Hepatocyte (in vitro differentiated cells): ENCODE measurements at regions not wholly inside any gene's neighbourhood (a gene's known extent, or its start where the extent isn't known, plus 50 kb on each side); places are given as distances from the start of the nearest gene placed in this dataset.
"Not testable (repeated sequence)": the region's sequence is repeated elsewhere in the genome, so short reads cannot be mapped to it uniquely, and the experiment has no call there.

Experiments
- DNase-seq: peaks from one replicate; pipeline ENCODE4 v3.0.0-alpha.2; 2016; ENCODE audit warnings: low spot score
- H2AFZ ChIP-seq: fragments of 200-600 bp; sonication (generic); 2 replicates; pipeline ENCODE4 v1.6.0; 2016; ENCODE audit warnings: antibody characterized with exemption, mild to moderate bottlenecking
- H3K27ac ChIP-seq: fragments of 200-600 bp; sonication (generic); 2 replicates; pipeline ENCODE4 v1.5.1; 2016; ENCODE audit warnings: mild to moderate bottlenecking
- H3K27me3 ChIP-seq: fragments of 200-600 bp; sonication (generic); 2 replicates; pipeline ENCODE4 v1.6.1; 2016
- H3K36me3 ChIP-seq: fragments of 200-600 bp; sonication (generic); replicated peaks from 2 replicates; pipeline ENCODE4 v1.5.1; 2016; ENCODE audit warnings: low read depth; ENCODE audit not compliant: insufficient read depth
- H3K4me1 ChIP-seq: fragments of 200-600 bp; sonication (generic); 2 replicates; pipeline ENCODE4 v1.5.1; 2016; ENCODE audit warnings: mild to moderate bottlenecking, moderate library complexity; ENCODE audit not compliant: insufficient read depth
- H3K4me2 ChIP-seq: fragments of 200-600 bp; sonication (generic); 2 replicates; pipeline ENCODE4 v1.6.0; 2016
- H3K4me3 ChIP-seq: fragments of 200-600 bp; sonication (generic); 2 replicates; pipeline ENCODE4 v1.5.1; 2016; ENCODE audit warnings: mild to moderate bottlenecking
- H3K79me2 ChIP-seq: fragments of 200-600 bp; sonication (generic); 2 replicates; pipeline ENCODE4 v1.6.0; 2017; ENCODE audit warnings: mild to moderate bottlenecking
- H3K9me2 ChIP-seq: fragments of 200-600 bp; sonication (generic); replicated peaks from 2 replicates; pipeline ENCODE4 v1.6.0; 2017; ENCODE audit warnings: mild to moderate bottlenecking; ENCODE audit not compliant: insufficient read depth
- H3K9me3 ChIP-seq: fragments of 200-600 bp; sonication (generic); 2 replicates; pipeline ENCODE4 v1.5.1; 2016; ENCODE audit warnings: low read depth, mild to moderate bottlenecking
- H4K20me1 ChIP-seq: fragments of 200-600 bp; sonication (generic); 2 replicates; pipeline ENCODE4 v1.6.0; 2016; ENCODE audit warnings: mild to moderate bottlenecking; ENCODE audit not compliant: insufficient read depth, poor library complexity, severe bottlenecking
- CTCF ChIP-seq: fragments of 200-600 bp; sonication (generic); IDR thresholded peaks from 2 replicates; pipeline ENCODE4 v1.5.1; 2016; ENCODE audit warnings: antibody characterized with exemption, mild to moderate bottlenecking; ENCODE audit not compliant: poor library complexity
- EZH2 ChIP-seq: fragments of 200-600 bp; sonication (generic); IDR thresholded peaks from 2 replicates; pipeline ENCODE4 v1.6.1; 2016; ENCODE audit warnings: antibody characterized with exemption, mild to moderate bottlenecking, borderline replicate concordance
- EZH2phosphoT487 ChIP-seq: fragments of 200-600 bp; sonication (generic); IDR thresholded peaks from one replicate; pipeline ENCODE4 v1.6.1; 2018; ENCODE audit warnings: antibody characterized with exemption, mild to moderate bottlenecking, low read depth, moderate library complexity; ENCODE audit not compliant: unreplicated experiment, severe bottlenecking
- WGBS: methylation state at CpG from one replicate; pipeline ENCODE4 v1.1.6; 2016; ENCODE audit warnings: low lambda C conversion rate; ENCODE audit errors: missing lambda C conversion rate; 5-methylcytosine and 5-hydroxymethylcytosine counted together

GRCh38 chr16:29310852-29311314, 95.6 kb downstream of the NPIPB11 start:
- H3K9me2 ChIP-seq: no peaks in the 10 kb centered on the region
- no peaks in the 10 kb centered on the region for H4K20me1 ChIP-seq
- H3K9me3 ChIP-seq: no peaks in the 10 kb centered on the region
- DNase-seq: no peak
- H3K27ac ChIP-seq: no peak overlapping the region
- H3K27me3 ChIP-seq: no peaks in the 10 kb centered on the region
- 76% methylated on average over 11 of the region's 11 CpGs for WGBS
- H3K4me1 ChIP-seq: peaks cover 6% of the 10 kb centered on the region
- TF ChIP-seq EZH2phosphoT487 (no peak), EZH2 (no peak), CTCF (no peak)
- H3K79me2 ChIP-seq: no peaks in the 10 kb centered on the region
- H3K4me3 ChIP-seq: no peak overlapping the region
- no peak overlapping the region for H2AFZ ChIP-seq
- H3K4me2 ChIP-seq: no peak overlapping the region
- H3K36me3 ChIP-seq: no peaks in the 10 kb centered on the region

GRCh38 chr16:29310243-29310642, 96.3 kb downstream of the NPIPB11 start:
- H3K4me3 ChIP-seq, H3K27me3 ChIP-seq, H2AFZ ChIP-seq, H3K9me2 ChIP-seq, H3K4me2 ChIP-seq, H4K20me1 ChIP-seq, H3K27ac ChIP-seq, H3K9me3 ChIP-seq, H3K36me3 ChIP-seq, DNase-seq, H3K79me2 ChIP-seq, H3K4me1 ChIP-seq: not testable (repeated sequence)
- 97% methylated on average over 9 of the region's 9 CpGs for WGBS

DNA sequence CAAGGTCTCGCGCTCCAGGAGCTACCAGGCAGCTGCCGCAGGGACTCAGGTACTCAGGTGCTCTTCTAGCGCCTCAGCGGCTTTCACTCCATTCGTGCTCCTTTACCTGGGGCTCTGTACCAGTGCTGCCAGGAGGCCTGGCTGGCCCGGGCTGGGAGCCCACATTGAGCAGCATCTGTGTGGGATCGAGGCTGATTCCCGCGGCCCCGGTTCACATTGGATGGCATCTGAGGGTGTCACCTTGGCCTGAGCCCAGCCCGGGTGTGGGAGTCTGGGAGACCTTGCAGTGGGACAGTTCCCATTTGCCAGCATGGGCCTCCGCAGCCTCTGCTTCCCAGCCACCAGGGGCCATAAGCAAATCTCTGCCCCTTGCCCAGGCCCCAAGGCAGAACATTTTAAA, 96.9 kb downstream of the NPIPB11 start:
- H3K9me2 ChIP-seq, H3K4me2 ChIP-seq, H3K36me3 ChIP-seq, H3K9me3 ChIP-seq, H3K27me3 ChIP-seq, H3K27ac ChIP-seq, DNase-seq, H3K79me2 ChIP-seq, H2AFZ ChIP-seq, H3K4me1 ChIP-seq, H3K4me3 ChIP-seq, H4K20me1 ChIP-seq: not testable (repeated sequence)
- WGBS: 98% methylated on average over 13 of the region's 13 CpGs

- Histone ChIP-seq H3K27me3 (no peaks in the 10 kb centered on the region), H3K9me2 (no peaks in the 10 kb centered on the region), H3K4me1 (peaks cover 6% of the 10 kb centered on the region), H3K4me3 (no peak overlapping the region), H3K79me2 (no peaks in the 10 kb centered on the region), H3K4me2 (no peak overlapping the region), H3K36me3 (no peaks in the 10 kb centered on the region), H4K20me1 (no peaks in the 10 kb centered on the region), H2AFZ (no peak overlapping the region), H3K27ac (no peak overlapping the region), H3K9me3 (no peaks in the 10 kb centered on the region)
- 90% methylated on average over 17 of the region's 20 CpGs for whole genome bisulfite sequencing
- TF ChIP-seq CTCF: no peak
- no peak for TF ChIP-seq EZH2phosphoT487
- no peak for TF ChIP-seq EZH2
- no peak for DNase-seq
These were observed 97.6 kb downstream of the NPIPB11 start for GRCh38 chr16:29308644-29309546.
